Transverse colon (tissue), 4 donors: ENCODE measurements at regions not wholly inside any gene's neighbourhood (a gene's known extent, or its start where the extent isn't known, plus 50 kb on each side); places are given as distances from the start of the nearest gene placed in this dataset.

Experiments
- DNase-seq: peaks from one replicate; pipeline ENCODE4 v3.0.0-alpha.2; 2019
- H3K27ac ChIP-seq, 4 donors: fragments of 200-600 bp; sonication (generic); 2 replicates each; pipeline ENCODE4 v1.5.1; 2016 to 2018; ENCODE audit warnings: inconsistent platforms in 4 of 4
- H3K27me3 ChIP-seq: fragments of 200-600 bp; sonication (generic); 2 replicates; pipeline ENCODE4 v1.5.1; 2017; ENCODE audit warnings: inconsistent platforms
- H3K36me3 ChIP-seq, 4 donors: fragments of 200-600 bp; sonication (generic); 2 replicates each; pipeline ENCODE4 v1.5.1; 2017 to 2019; ENCODE audit warnings: inconsistent platforms in 4 of 4
- H3K4me1 ChIP-seq, 4 donors: fragments of 200-600 bp; sonication (generic); 2 replicates each; pipeline ENCODE4 v1.5.1; 2017 to 2020; ENCODE audit warnings: inconsistent platforms in 4 of 4
- H3K4me3 ChIP-seq, 4 donors: fragments of 200-600 bp; sonication (generic); 1 replicate in 1 of 4; 2 replicates in 3 of 4; pipeline versions ENCODE4 v1.5.1 to v1.6.1; 2017 to 2019; ENCODE audit warnings: inconsistent platforms in 4 of 4
- H3K9me3 ChIP-seq, 2 donors: fragments of 200-600 bp; sonication (generic); 2 replicates each; pipeline ENCODE4 v1.5.1; 2017 to 2019; ENCODE audit warnings: inconsistent platforms in 2 of 2
- CTCF ChIP-seq, 5 experiments: fragments of 200-600 bp in 3 of 5; fragments of 450-650 bp in 2 of 5; sonication (generic) in 3 of 5; IDR thresholded peaks; 1 replicate in 2 of 5; 2 replicates in 3 of 5; pipeline ENCODE4 v1.5.1; 2016 to 2017; ENCODE audit warnings: antibody characterized with exemption in 5 of 5, inconsistent platforms in 3 of 5, mild to moderate bottlenecking in 2 of 5, moderate library complexity in 1 of 5
- EP300 ChIP-seq: sonication (generic); formaldehyde crosslinking; IDR thresholded peaks from one replicate; pipeline ENCODE4 v1.6.1; 2017; ENCODE audit warnings: antibody characterized with exemption, low read depth
- POLR2A ChIP-seq: fragments of 450-650 bp; IDR thresholded peaks from one replicate; pipeline ENCODE4 v1.6.1; 2016; ENCODE audit warnings: antibody characterized with exemption, mild to moderate bottlenecking, moderate library complexity
- POLR2AphosphoS5 ChIP-seq, 3 donors: sonication (generic); formaldehyde crosslinking; IDR thresholded peaks; one replicate each; pipeline ENCODE4 v1.6.1; 2016; ENCODE audit warnings: antibody characterized with exemption in 3 of 3
- WGBS, 2 donors: methylation state at CpG; one replicate each; pipeline ENCODE4 v1.1.5; 2018; ENCODE audit warnings: low coverage in 1 of 2; 5-methylcytosine and 5-hydroxymethylcytosine counted together
- in situ Hi-C, 4 donors: fragments of 200-750 bp; cut with MboI; loops; one replicate each; pipeline versions ENCODE4 v1.15.0 to v1.15.1; 2017; ENCODE audit warnings: low sequenced_read_pairs in 3 of 4, low pct_ligation_motif_present in 1 of 4, low pct_unique_long_range_greater_than_20kb in 1 of 4
- intact Hi-C: fragments of 100-400 bp; cut with DNase I; formaldehyde crosslinking; loops from one replicate; pipeline ENCODE4 v1.15.1; 2023; ENCODE audit warnings: low total_unique reads

DNA sequence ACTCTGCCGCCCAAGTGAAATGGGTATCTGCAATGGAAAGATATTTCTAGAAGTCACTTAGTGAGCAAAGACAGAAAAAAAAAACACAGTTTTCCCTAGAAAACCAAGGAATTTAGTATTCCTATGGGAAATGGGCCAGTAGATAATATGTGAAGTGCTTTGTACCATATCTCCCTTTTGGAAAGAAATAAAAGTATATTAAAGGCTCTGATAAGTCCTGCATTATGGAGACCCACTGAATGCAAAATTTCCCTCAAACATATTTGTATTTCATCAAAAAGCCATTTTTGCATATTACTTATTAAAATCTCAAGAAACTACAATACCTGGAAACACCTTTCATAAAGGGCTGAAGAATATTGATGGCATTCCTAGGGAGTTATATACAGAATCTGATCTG is 51.6 kb upstream of the DYNLRB2 start:
- intact Hi-C loops (no loop called here), in situ Hi-C loops (no loop called here)
- Histone ChIP-seq H3K4me3 (no peak overlapping the region), H3K4me1 (no peaks in the 10 kb centered on the region), H3K27ac (no peak overlapping the region), H3K36me3 (no peaks in the 10 kb centered on the region), H3K27me3 (peaks cover 4% of the 10 kb centered on the region), H3K9me3 (no peaks in the 10 kb centered on the region)
- WGBS, 2 donors: 91 to 92% methylated on average over 1 of the region's 1 CpG
- no peak for DNase-seq
- no peak for TF ChIP-seq POLR2A
- TF ChIP-seq POLR2AphosphoS5 (IDR thresholded peaks at IDR 0.05): no peak
- TF ChIP-seq EP300: no peak
- TF ChIP-seq CTCF (IDR thresholded peaks at IDR 0.05): no peak

DNA sequence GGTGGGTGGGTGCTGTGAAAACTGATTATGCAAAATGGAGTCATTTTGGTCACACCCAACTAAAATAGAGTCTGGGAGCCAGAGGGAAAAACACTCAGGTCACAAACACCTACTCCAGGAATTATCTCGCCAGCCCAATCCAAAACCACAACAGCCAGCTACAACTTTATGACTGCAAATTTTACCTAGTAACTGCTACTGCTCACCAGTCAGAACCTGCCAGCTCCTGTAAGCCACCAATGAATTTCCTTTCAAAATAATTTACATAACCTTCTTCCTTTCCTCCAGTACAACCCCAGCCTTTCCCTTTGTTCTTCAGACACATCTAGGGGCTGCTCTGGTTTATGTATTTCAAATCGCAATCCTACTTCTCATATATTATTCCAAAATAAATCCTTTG is 52.6 kb upstream of the DYNLRB2 start:
- in situ Hi-C loops (no loop called here), intact Hi-C loops (no loop called here)
- Histone ChIP-seq H3K9me3 (no peaks in the 10 kb centered on the region), H3K27ac (no peak overlapping the region), H3K36me3 (no peaks in the 10 kb centered on the region), H3K4me3 (no peak overlapping the region), H3K4me1 (no peaks in the 10 kb centered on the region), H3K27me3 (peaks cover 4% of the 10 kb centered on the region)
- 58 to 62% methylated on average over 2 of the region's 2 CpGs for WGBS, 2 donors
- no peak for DNase-seq
- TF ChIP-seq POLR2A: no peak

GRCh38 chr16:80480664-80481063 is 60.1 kb upstream of the DYNLRB2 start:
- 69 to 72% methylated on average over 4 of the region's 4 CpGs for WGBS, 2 donors
- in situ Hi-C loops (no loop called here), intact Hi-C loops (no loop called here)
- H3K36me3 ChIP-seq: no peaks in the 10 kb centered on the region
- no peak for TF ChIP-seq CTCF (IDR thresholded peaks at IDR 0.05)
- no peak for TF ChIP-seq POLR2AphosphoS5 (IDR thresholded peaks at IDR 0.05)
- no peak for TF ChIP-seq POLR2A
- TF ChIP-seq EP300: no peak
- no peak for DNase-seq
- no peaks in the 10 kb centered on the region for H3K4me1 ChIP-seq
- H3K9me3 ChIP-seq: no peaks in the 10 kb centered on the region
- no peak overlapping the region for H3K27ac ChIP-seq
- no peaks in the 10 kb centered on the region for H3K27me3 ChIP-seq
- H3K4me3 ChIP-seq: no peak overlapping the region

DNA sequence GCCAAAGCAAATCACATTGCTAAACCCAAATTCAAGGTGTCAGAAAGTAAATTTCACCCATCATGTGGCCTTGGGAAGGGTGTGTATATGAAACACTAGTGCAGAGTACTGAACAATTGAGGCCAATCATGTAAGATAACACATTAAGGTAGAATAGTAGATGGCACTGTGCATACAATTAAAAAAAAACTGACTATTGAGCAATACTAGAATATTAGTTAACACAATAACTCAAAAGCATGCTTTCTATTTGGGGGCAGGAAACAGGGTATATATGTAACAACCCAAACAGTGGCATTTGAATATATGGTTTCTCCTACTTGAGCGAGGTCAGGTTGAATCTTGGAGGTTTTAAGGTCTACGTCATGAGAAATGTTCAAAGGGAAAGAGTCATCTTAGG is 63.0 kb upstream of the DYNLRB2 start:
- no peaks in the 10 kb centered on the region for H3K36me3 ChIP-seq
- no peak overlapping the region for H3K4me3 ChIP-seq
- DNase-seq: no peak
- no peaks in the 10 kb centered on the region for H3K4me1 ChIP-seq
- H3K27ac ChIP-seq: no peak overlapping the region
- in situ Hi-C loops: no loop called here
- no peaks in the 10 kb centered on the region for H3K27me3 ChIP-seq
- no peaks in the 10 kb centered on the region for H3K9me3 ChIP-seq
- 79 to 88% methylated on average over 2 of the region's 2 CpGs for WGBS, 2 donors
- TF ChIP-seq POLR2AphosphoS5 (IDR thresholded peaks at IDR 0.05) (no peak), POLR2A (no peak), EP300 (no peak)
- intact Hi-C loops: no loop called here

- Histone ChIP-seq H3K9me3 (no peaks in the 10 kb centered on the region), H3K27ac (no peak overlapping the region), H3K27me3 (no peaks in the 10 kb centered on the region), H3K4me3 (no peak overlapping the region), H3K36me3 (no peaks in the 10 kb centered on the region), H3K4me1 (peaks cover 0 to 7% (median 2%) of the 10 kb centered on the region in 4 donors)
- WGBS, 2 donors: 80 to 85% methylated on average over 2 to 8 of the region's 8 CpGs
- intact Hi-C loops: no loop called here
- no peak for DNase-seq
- in situ Hi-C loops: no loop called here
- TF ChIP-seq POLR2A (no peak), CTCF (IDR thresholded peaks at IDR 0.05) (no peak), EP300 (no peak), POLR2AphosphoS5 (IDR thresholded peaks at IDR 0.05) (no peak)
Measured at GRCh38 chr16:80468029-80468428, 72.8 kb upstream of the DYNLRB2 start.
